HG02973 (cell line): ENCODE measurements at regions not wholly inside any gene's neighbourhood (a gene's known extent, or its start where the extent isn't known, plus 50 kb on each side); places are given as distances from the start of the nearest gene placed in this dataset.

Experiments
- ATAC-seq: cut with Tn5 transposase; IDR thresholded peaks from one replicate; pipeline ENCODE4 v1.9.1; 2021; ENCODE audit warnings: moderate library complexity; ENCODE audit not compliant: unreplicated experiment

- no peak for ATAC-seq
Measured at GRCh38 chr14:50056435-50056834, 59.9 kb downstream of the VCPKMT start.

- ATAC-seq: no peak
Measured at GRCh38 chr14:50057331-50057730, 59.0 kb downstream of the VCPKMT start.

GRCh38 chr14:50058113-50058512 lies 58.3 kb downstream of the VCPKMT start:
- no peak for ATAC-seq
